ENCODE measurements at regions not wholly inside any gene's neighbourhood (a gene's known extent, or its start where the extent isn't known, plus 50 kb on each side); places are given as distances from the start of the nearest gene placed in this dataset.

DNA sequence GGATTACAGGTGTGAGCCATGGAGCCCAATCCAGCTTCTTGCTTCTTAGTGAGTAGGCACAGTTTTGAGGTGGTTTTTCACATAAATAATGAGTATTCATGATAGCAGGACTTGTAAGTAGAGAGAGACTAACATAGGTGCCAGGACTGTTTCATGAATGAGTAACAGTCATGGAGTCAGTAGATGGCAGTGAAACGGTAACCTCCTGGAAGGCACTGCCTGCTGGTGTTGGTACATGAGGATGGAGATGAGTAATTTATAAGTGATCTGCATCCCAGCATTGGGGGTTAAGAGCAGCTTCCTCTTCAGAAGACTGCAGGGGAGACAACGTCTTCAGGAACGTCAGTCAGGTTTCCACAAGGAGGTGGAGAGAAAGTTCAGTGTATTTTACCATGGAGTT, 143.8 kb downstream of the HAUS1 start:
- no peaks in the 10 kb centered on the region for H3K36me3 ChIP-seq (ENCODE audit: control insufficient read depth, insufficient read depth, low read length)
- no peaks in the 10 kb centered on the region for H3K9me3 ChIP-seq (ENCODE audit: control insufficient read depth, insufficient read depth, low read length)
- H3K27ac ChIP-seq (ENCODE audit: low read length), result no peak overlapping the region
- H3K4me1 ChIP-seq (ENCODE audit: control insufficient read depth, insufficient read depth, low read length), result peaks cover 3% of the 10 kb centered on the region; the same call in 1 of the 2 replicates
- DNase-seq (ENCODE audit: low read depth, low spot score), result no peak
- H3K27me3 ChIP-seq (ENCODE audit: control insufficient read depth, insufficient read depth, low read length), result no peaks in the 10 kb centered on the region; the same call in 1 of the 2 replicates
- no peak overlapping the region for H3K4me3 ChIP-seq (ENCODE audit: low read length)
- no CpG with 5 or more reads among the region's 3 CpGs for WGBS (ENCODE audit: insufficient coverage, insufficient read length)

GRCh38 chr18:46250084-46250811, 146.1 kb downstream of the HAUS1 start:
- Histone ChIP-seq H3K9me3 (ENCODE audit: control insufficient read depth, insufficient read depth, low read length) (no peaks in the 10 kb centered on the region), H3K4me3 (ENCODE audit: low read length) (no peak overlapping the region), H3K27ac (ENCODE audit: low read length) (no peak overlapping the region), H3K36me3 (ENCODE audit: control insufficient read depth, insufficient read depth, low read length) (no peaks in the 10 kb centered on the region), H3K27me3 (ENCODE audit: control insufficient read depth, insufficient read depth, low read length) (no peaks in the 10 kb centered on the region; the same call in 1 of the 2 replicates), H3K4me1 (ENCODE audit: control insufficient read depth, insufficient read depth, low read length) (peaks cover 2% of the 10 kb centered on the region; the same call in 1 of the 2 replicates)
- 100% methylated on average over 1 of the region's 4 CpGs for WGBS (ENCODE audit: insufficient coverage, insufficient read length)
- no peak for DNase-seq (ENCODE audit: low read depth, low spot score)

DNA sequence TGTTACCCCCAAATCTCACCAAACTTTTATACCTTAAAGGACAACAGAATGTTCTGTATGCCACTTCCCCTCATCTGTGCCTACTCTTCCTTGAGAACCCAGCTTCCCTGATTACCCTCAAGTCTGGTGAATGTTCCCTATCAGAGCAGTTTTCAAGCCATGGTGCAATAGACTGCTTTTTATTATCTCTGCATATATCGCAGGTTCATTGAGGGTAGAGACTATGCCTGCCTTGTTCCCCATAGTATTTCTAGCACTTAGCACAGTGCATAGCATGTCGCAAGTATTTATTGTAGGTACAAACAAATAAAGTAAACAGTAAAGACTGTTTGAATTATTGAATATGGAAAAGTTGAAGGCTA, 146.6 kb downstream of the HAUS1 start:
- H3K27ac ChIP-seq (ENCODE audit: low read length), result no peak overlapping the region
- no peaks in the 10 kb centered on the region; the same call in 1 of the 2 replicates for H3K27me3 ChIP-seq (ENCODE audit: control insufficient read depth, insufficient read depth, low read length)
- DNase-seq (ENCODE audit: low read depth, low spot score), result no peak
- H3K4me1 ChIP-seq (ENCODE audit: control insufficient read depth, insufficient read depth, low read length), result peaks cover 2% of the 10 kb centered on the region; the same call in 1 of the 2 replicates
- no peaks in the 10 kb centered on the region for H3K9me3 ChIP-seq (ENCODE audit: control insufficient read depth, insufficient read depth, low read length)
- H3K4me3 ChIP-seq (ENCODE audit: low read length), result no peak overlapping the region
- no peaks in the 10 kb centered on the region for H3K36me3 ChIP-seq (ENCODE audit: control insufficient read depth, insufficient read depth, low read length)
- whole genome bisulfite sequencing (ENCODE audit: insufficient coverage, insufficient read length), result no CpG with 5 or more reads among the region's 2 CpGs

DNA sequence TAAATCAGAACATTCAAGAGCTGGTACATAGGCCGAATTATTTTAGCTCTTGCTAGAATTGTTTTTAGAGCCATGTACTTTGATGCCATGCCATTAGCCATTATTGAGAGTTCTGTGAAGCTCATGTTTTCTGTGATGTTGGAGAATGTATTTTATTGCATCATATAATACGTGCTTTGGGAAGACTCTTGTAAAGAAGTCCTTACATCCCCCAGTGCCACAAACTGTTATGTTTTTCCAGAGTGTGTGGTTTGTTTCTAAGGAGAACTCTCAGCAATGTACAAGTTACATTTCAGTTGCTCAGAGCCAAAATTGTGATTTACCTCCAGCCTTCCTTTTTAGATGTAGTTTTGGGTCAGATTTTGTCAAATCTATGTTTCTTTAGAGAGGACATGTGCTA, 148.6 kb downstream of the HAUS1 start:
- DNase-seq (ENCODE audit: low read depth, low spot score), result no peak
- H3K9me3 ChIP-seq (ENCODE audit: control insufficient read depth, insufficient read depth, low read length), result no peaks in the 10 kb centered on the region
- no peaks in the 10 kb centered on the region for H3K36me3 ChIP-seq (ENCODE audit: control insufficient read depth, insufficient read depth, low read length)
- peaks cover 2% of the 10 kb centered on the region; the same call in 1 of the 2 replicates for H3K4me1 ChIP-seq (ENCODE audit: control insufficient read depth, insufficient read depth, low read length)
- H3K27ac ChIP-seq (ENCODE audit: low read length), result no peak overlapping the region
- H3K27me3 ChIP-seq (ENCODE audit: control insufficient read depth, insufficient read depth, low read length), result no peaks in the 10 kb centered on the region; the same call in 1 of the 2 replicates
- WGBS (ENCODE audit: insufficient coverage, insufficient read length), result no CpG with 5 or more reads among the region's 2 CpGs
- H3K4me3 ChIP-seq (ENCODE audit: low read length), result no peak overlapping the region

DNA sequence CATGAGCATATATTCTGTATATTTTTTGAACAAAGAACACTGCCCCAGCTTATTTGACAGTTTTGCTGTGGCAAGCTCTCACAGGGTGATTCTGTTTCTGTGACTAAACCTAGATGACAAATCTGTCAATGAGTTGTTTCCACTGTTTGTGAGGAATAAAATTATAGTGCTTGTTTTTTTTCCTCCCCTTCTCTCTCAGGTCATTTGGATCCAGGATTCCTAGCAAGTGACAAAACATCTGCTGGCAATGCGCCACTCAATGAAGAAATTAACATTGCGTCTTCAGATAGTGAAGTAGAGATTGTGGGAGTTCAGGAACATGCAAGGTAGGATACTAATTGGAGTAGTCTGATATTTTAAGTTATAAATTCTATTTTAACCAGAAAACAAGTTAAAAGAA, 149.3 kb downstream of the HAUS1 start:
- H3K27me3 ChIP-seq (ENCODE audit: control insufficient read depth, insufficient read depth, low read length), result no peaks in the 10 kb centered on the region; the same call in 1 of the 2 replicates
- no peaks in the 10 kb centered on the region for H3K36me3 ChIP-seq (ENCODE audit: control insufficient read depth, insufficient read depth, low read length)
- no peak overlapping the region for H3K27ac ChIP-seq (ENCODE audit: low read length)
- no peak overlapping the region for H3K4me3 ChIP-seq (ENCODE audit: low read length)
- no CpG with 5 or more reads among the region's 2 CpGs for WGBS (ENCODE audit: insufficient coverage, insufficient read length)
- H3K9me3 ChIP-seq (ENCODE audit: control insufficient read depth, insufficient read depth, low read length), result no peaks in the 10 kb centered on the region
- no peak for DNase-seq (ENCODE audit: low read depth, low spot score)
- H3K4me1 ChIP-seq (ENCODE audit: control insufficient read depth, insufficient read depth, low read length), result peaks cover 2% of the 10 kb centered on the region; the same call in 1 of the 2 replicates

DNA sequence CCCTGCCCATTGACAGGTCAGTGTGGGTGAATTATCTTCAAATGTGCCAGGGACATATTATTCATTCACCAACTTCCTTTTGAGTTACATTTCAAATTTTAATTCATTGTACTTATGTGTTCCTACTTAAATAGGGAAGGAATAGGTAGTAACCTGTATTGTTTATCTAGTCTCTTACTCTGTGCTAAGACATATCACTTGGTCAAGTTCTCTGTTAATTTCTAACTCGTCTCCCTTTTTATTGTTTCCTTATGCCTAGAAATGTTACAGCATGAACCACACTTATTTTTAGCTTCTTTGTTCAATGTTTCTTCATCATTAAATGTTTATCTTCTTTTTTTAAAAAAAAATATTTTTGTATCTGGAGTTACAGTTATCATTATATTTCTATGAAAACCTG, 151.9 kb downstream of the HAUS1 start:
- no CpG with 5 or more reads among the region's 1 CpG for WGBS (ENCODE audit: insufficient coverage, insufficient read length)
- no peaks in the 10 kb centered on the region for H3K4me1 ChIP-seq (ENCODE audit: control insufficient read depth, insufficient read depth, low read length)
- H3K36me3 ChIP-seq (ENCODE audit: control insufficient read depth, insufficient read depth, low read length), result no peaks in the 10 kb centered on the region
- no peak overlapping the region for H3K27ac ChIP-seq (ENCODE audit: low read length)
- H3K4me3 ChIP-seq (ENCODE audit: low read length), result no peak overlapping the region
- no peaks in the 10 kb centered on the region for H3K9me3 ChIP-seq (ENCODE audit: control insufficient read depth, insufficient read depth, low read length)
- no peaks in the 10 kb centered on the region for H3K27me3 ChIP-seq (ENCODE audit: control insufficient read depth, insufficient read depth, low read length)
- no peak for DNase-seq (ENCODE audit: low read depth, low spot score)

DNA sequence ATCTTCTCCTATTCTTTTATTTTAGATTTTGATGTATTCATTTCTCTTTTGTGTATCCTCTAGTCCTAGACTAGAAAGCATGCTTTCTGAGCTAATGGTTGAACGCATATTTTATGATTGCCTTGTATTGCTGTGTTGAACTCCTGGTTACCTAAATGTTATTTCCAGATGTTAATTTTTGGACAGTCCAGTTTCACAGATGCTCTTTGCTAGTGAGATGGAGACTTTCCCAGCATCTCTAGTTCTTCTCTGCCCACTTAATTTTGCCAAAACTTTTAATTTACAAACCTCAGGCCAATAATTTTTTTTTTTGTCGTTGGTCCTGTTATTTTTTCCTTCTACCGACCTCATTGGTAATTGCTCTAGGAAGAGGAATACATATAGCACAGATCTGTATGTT, 153.2 kb downstream of the HAUS1 start:
- DNase-seq (ENCODE audit: low read depth, low spot score), result no peak
- Histone ChIP-seq H3K4me1 (ENCODE audit: control insufficient read depth, insufficient read depth, low read length) (peaks cover 2% of the 10 kb centered on the region; the same call in 1 of the 2 replicates), H3K9me3 (ENCODE audit: control insufficient read depth, insufficient read depth, low read length) (no peaks in the 10 kb centered on the region), H3K27me3 (ENCODE audit: control insufficient read depth, insufficient read depth, low read length) (no peaks in the 10 kb centered on the region), H3K4me3 (ENCODE audit: low read length) (no peak overlapping the region), H3K27ac (ENCODE audit: low read length) (no peak overlapping the region), H3K36me3 (ENCODE audit: control insufficient read depth, insufficient read depth, low read length) (no peaks in the 10 kb centered on the region)
- no CpG with 5 or more reads among the region's 3 CpGs for WGBS (ENCODE audit: insufficient coverage, insufficient read length)

DNA sequence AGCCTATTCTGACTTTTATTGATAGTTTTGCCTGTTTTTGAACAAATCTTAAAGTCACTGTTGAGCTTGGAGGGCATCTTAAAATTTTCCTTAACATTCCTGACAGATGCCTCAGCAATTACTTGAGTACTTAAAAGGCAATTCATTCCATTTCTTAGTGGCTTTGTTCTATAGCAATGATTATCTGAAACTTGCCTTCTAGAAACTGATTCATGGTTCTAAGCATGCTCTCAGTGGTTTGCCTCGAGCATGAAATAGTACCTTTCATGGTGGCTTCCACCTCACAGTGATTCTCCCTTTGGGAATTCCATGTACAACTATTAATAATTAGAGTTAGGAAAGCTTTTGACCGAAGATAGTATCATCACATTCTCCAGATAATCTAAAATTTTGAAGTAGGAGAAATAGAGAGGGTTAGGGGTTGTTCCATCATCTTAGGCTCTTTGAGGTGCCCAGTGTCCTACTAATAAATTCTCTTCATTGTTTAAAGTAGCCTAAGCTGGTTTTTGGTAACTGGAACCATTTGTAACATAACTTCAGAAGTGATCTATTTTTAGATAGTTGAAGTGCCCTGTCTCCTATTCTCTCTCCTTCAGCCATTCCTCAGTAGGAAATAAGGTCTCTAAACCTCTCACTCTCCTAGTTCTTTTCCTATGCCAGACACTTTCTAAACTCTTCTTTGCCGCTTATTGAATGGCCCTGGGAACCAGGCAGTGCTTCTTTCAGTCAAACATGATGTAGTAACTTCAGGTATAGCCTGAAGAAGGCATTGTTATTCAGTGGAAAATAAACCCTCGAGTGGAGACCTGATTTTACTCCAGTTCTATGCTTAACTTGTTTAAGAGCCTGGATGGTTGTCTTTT, 156.1 kb downstream of the HAUS1 start:
- WGBS (ENCODE audit: insufficient coverage, insufficient read length), result no CpG with 5 or more reads among the region's 4 CpGs
- Histone ChIP-seq H3K27ac (ENCODE audit: low read length) (no peak overlapping the region), H3K4me1 (ENCODE audit: control insufficient read depth, insufficient read depth, low read length) (peaks cover 6% of the 10 kb centered on the region), H3K4me3 (ENCODE audit: low read length) (no peak overlapping the region), H3K36me3 (ENCODE audit: control insufficient read depth, insufficient read depth, low read length) (no peaks in the 10 kb centered on the region), H3K9me3 (ENCODE audit: control insufficient read depth, insufficient read depth, low read length) (no peaks in the 10 kb centered on the region), H3K27me3 (ENCODE audit: control insufficient read depth, insufficient read depth, low read length) (no peaks in the 10 kb centered on the region)
- no peak for DNase-seq (ENCODE audit: low read depth, low spot score)

- no peak for DNase-seq (ENCODE audit: low read depth, low spot score)
- Histone ChIP-seq H3K4me3 (ENCODE audit: low read length) (no peak overlapping the region), H3K4me1 (ENCODE audit: control insufficient read depth, insufficient read depth, low read length) (peaks cover 9% of the 10 kb centered on the region), H3K36me3 (ENCODE audit: control insufficient read depth, insufficient read depth, low read length) (no peaks in the 10 kb centered on the region), H3K27ac (ENCODE audit: low read length) (no peak overlapping the region), H3K9me3 (ENCODE audit: control insufficient read depth, insufficient read depth, low read length) (no peaks in the 10 kb centered on the region), H3K27me3 (ENCODE audit: control insufficient read depth, insufficient read depth, low read length) (no peaks in the 10 kb centered on the region)
- WGBS (ENCODE audit: insufficient coverage, insufficient read length), result no CpG with 5 or more reads among the region's 3 CpGs
Measured at GRCh38 chr18:46260879-46261143, 156.6 kb downstream of the HAUS1 start.

- WGBS (ENCODE audit: insufficient coverage, insufficient read length), result no CpG with 5 or more reads among the region's 1 CpG
- Histone ChIP-seq H3K4me1 (ENCODE audit: control insufficient read depth, insufficient read depth, low read length) (peaks cover 9% of the 10 kb centered on the region), H3K27me3 (ENCODE audit: control insufficient read depth, insufficient read depth, low read length) (no peaks in the 10 kb centered on the region), H3K9me3 (ENCODE audit: control insufficient read depth, insufficient read depth, low read length) (no peaks in the 10 kb centered on the region), H3K4me3 (ENCODE audit: low read length) (no peak overlapping the region), H3K27ac (ENCODE audit: low read length) (no peak overlapping the region), H3K36me3 (ENCODE audit: control insufficient read depth, insufficient read depth, low read length) (no peaks in the 10 kb centered on the region)
- peak; percentile 41 for DNase-seq (ENCODE audit: low read depth, low spot score)
Measured at GRCh38 chr18:46261799-46262198, 157.6 kb downstream of the HAUS1 start.
